ENCODE measurements at regions not wholly inside any gene's neighbourhood (a gene's known extent, or its start where the extent isn't known, plus 50 kb on each side); places are given as distances from the start of the nearest gene placed in this dataset.

DNA sequence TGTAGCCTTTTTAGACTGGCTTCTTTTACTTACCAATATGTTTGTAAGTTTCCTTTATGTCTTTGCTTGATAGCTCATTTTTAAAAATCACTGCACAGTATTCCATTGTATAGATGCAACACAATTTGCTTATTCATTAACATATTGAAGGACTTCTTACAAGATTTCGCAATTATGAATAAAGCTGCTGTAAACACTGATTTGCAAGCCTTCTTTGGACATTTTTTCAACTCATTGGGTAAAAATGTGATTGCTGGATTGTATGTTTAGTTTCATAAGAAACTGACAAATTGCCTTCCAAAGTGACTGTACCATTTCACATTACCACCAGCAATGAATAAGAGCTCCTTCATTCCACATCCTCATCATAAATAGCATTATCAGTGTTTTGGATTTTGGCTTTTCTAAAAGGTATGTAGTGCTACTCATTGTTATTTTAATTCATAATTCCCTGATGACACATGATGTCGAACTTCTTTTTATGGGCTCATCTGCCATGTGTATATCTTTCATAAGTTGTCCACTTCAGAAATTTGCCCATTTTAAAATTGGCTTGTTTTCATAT lies 80.7 kb downstream of the TFAP2B start:
- DNase-seq (ENCODE audit: low read depth in 2 of 2) = no peak

DNA sequence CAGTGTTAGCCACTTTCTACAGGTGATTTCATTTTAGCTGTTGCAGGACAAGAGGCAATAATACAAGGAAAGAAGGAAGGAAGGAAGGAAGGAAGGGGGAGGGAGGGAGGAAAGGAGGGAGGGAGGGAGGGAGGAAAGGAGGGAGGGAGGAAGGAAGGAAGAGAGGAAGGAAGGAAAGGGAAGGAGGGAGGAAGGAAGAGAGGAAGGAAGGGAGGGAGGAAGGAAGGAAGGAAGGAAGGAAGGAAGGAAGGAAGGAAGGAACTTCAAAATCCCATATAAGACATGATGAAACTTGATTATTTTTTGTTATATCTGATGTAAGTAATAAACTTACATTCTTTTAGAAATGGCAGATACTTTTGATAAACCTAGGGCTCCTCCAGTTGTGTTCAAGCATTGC lies 83.6 kb downstream of the TFAP2B start:
- no peak overlapping the region for H2AFZ ChIP-seq (ENCODE audit: low read length)
- no peaks in the 10 kb centered on the region for H3K79me2 ChIP-seq (ENCODE audit: control insufficient read depth, insufficient read depth, low read length)
- H3K4me3 ChIP-seq (replicated peaks in 1 of 4; ENCODE audit: control extremely low read depth in 1 of 4, insufficient read depth in 1 of 4, low read depth in 3 of 4, low read length in 4 of 4) = no peak overlapping the region
- no peaks in the 10 kb centered on the region for H3K9me3 ChIP-seq (ENCODE audit: control insufficient read depth, insufficient read depth, low read depth, low read length)
- H3K27me3 ChIP-seq (ENCODE audit: control insufficient read depth, insufficient read depth, low read length) = no peaks in the 10 kb centered on the region
- TF ChIP-seq EZH2 (IDR thresholded peaks at IDR 0.05; ENCODE audit: low read length, missing control alignments) = no peak
- TF ChIP-seq, protein P1, sequence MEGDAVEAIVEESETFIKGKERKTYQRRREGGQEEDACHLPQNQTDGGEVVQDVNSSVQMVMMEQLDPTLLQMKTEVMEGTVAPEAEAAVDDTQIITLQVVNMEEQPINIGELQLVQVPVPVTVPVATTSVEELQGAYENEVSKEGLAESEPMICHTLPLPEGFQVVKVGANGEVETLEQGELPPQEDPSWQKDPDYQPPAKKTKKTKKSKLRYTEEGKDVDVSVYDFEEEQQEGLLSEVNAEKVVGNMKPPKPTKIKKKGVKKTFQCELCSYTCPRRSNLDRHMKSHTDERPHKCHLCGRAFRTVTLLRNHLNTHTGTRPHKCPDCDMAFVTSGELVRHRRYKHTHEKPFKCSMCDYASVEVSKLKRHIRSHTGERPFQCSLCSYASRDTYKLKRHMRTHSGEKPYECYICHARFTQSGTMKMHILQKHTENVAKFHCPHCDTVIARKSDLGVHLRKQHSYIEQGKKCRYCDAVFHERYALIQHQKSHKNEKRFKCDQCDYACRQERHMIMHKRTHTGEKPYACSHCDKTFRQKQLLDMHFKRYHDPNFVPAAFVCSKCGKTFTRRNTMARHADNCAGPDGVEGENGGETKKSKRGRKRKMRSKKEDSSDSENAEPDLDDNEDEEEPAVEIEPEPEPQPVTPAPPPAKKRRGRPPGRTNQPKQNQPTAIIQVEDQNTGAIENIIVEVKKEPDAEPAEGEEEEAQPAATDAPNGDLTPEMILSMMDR (conservative IDR thresholded peaks at IDR 0.05 in 1 of 2, IDR thresholded peaks at IDR 0.05 in 1 of 2; ENCODE audit: low read depth in 1 of 2, low read length in 2 of 2) = no peak
- no peak overlapping the region for H3K27ac ChIP-seq (ENCODE audit: insufficient read depth, low read length)
- no peaks in the 10 kb centered on the region for H3K4me1 ChIP-seq (ENCODE audit: control insufficient read depth, extremely low read depth, insufficient read depth, low read length)
- no peak for DNase-seq (ENCODE audit: low read depth in 2 of 2)
- no peaks in the 10 kb centered on the region for H3K36me3 ChIP-seq (ENCODE audit: control insufficient read depth, insufficient read depth, low read length)
- no peak overlapping the region for H3K9ac ChIP-seq (ENCODE audit: insufficient read depth, low read length)
- H4K20me1 ChIP-seq (ENCODE audit: control insufficient read depth, extremely low read depth, insufficient read depth, low read length) = no peaks in the 10 kb centered on the region
- no peak overlapping the region for H3K4me2 ChIP-seq (ENCODE audit: extremely low read depth, insufficient read depth, low read length)

More for the DNA sequence above, 80.7 kb downstream of the TFAP2B start:
- no peak overlapping the region for H3K27ac ChIP-seq (ENCODE audit: insufficient read depth, low read length)
- no peaks in the 10 kb centered on the region for H3K9me3 ChIP-seq (ENCODE audit: control insufficient read depth, insufficient read depth, low read depth, low read length)
- H4K20me1 ChIP-seq (ENCODE audit: control insufficient read depth, extremely low read depth, insufficient read depth, low read length) = no peaks in the 10 kb centered on the region
- H2AFZ ChIP-seq (ENCODE audit: low read length) = no peak overlapping the region
- no peak overlapping the region for H3K4me3 ChIP-seq (replicated peaks in 1 of 4; ENCODE audit: control extremely low read depth in 1 of 4, insufficient read depth in 1 of 4, low read depth in 3 of 4, low read length in 4 of 4)
- H3K27me3 ChIP-seq (ENCODE audit: control insufficient read depth, insufficient read depth, low read length) = no peaks in the 10 kb centered on the region
- TF ChIP-seq, protein P1 (conservative IDR thresholded peaks at IDR 0.05 in 1 of 2, IDR thresholded peaks at IDR 0.05 in 1 of 2; ENCODE audit: low read depth in 1 of 2, low read length in 2 of 2) = no peak
- no peak for TF ChIP-seq EZH2 (IDR thresholded peaks at IDR 0.05; ENCODE audit: low read length, missing control alignments)
- no peaks in the 10 kb centered on the region for H3K4me1 ChIP-seq (ENCODE audit: control insufficient read depth, extremely low read depth, insufficient read depth, low read length)
- no peaks in the 10 kb centered on the region for H3K79me2 ChIP-seq (ENCODE audit: control insufficient read depth, insufficient read depth, low read length)
- no peak overlapping the region for H3K9ac ChIP-seq (ENCODE audit: insufficient read depth, low read length)
- H3K4me2 ChIP-seq (ENCODE audit: extremely low read depth, insufficient read depth, low read length) = no peak overlapping the region
- H3K36me3 ChIP-seq (ENCODE audit: control insufficient read depth, insufficient read depth, low read length) = no peaks in the 10 kb centered on the region

DNA sequence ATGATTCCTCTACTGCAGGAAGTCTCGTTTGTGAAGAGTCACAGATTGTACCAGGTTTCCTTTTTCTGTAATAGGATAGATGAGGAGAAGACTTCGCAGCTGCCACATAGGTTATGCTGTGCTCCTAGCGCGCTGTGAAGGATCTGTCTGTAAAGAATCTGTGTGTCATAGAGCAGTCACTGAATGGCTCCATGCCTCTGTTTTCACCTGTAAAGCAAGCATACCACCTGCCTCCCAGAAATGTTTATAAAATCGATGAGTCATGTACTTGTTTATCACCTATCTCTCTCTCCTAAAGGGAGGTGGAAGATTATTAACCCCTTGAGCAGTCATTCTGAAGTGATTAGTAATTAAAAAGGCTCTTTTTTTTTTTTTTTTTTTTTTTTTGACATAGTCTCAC lies 86.6 kb downstream of the TFAP2B start:
- H3K79me2 ChIP-seq (ENCODE audit: control insufficient read depth, insufficient read depth, low read length) = no peaks in the 10 kb centered on the region
- no peaks in the 10 kb centered on the region for H3K36me3 ChIP-seq (ENCODE audit: control insufficient read depth, insufficient read depth, low read length)
- no peak overlapping the region for H3K9ac ChIP-seq (ENCODE audit: insufficient read depth, low read length)
- H3K27ac ChIP-seq (ENCODE audit: insufficient read depth, low read length) = no peak overlapping the region
- no peak overlapping the region for H3K4me3 ChIP-seq (replicated peaks in 1 of 4; ENCODE audit: control extremely low read depth in 1 of 4, insufficient read depth in 1 of 4, low read depth in 3 of 4, low read length in 4 of 4)
- no peaks in the 10 kb centered on the region for H4K20me1 ChIP-seq (ENCODE audit: control insufficient read depth, extremely low read depth, insufficient read depth, low read length)
- H2AFZ ChIP-seq (ENCODE audit: low read length) = no peak overlapping the region
- no peaks in the 10 kb centered on the region for H3K4me1 ChIP-seq (ENCODE audit: control insufficient read depth, extremely low read depth, insufficient read depth, low read length)
- TF ChIP-seq, protein P1 (conservative IDR thresholded peaks at IDR 0.05 in 1 of 2, IDR thresholded peaks at IDR 0.05 in 1 of 2; ENCODE audit: low read depth in 1 of 2, low read length in 2 of 2) = no peak
- TF ChIP-seq EZH2 (IDR thresholded peaks at IDR 0.05; ENCODE audit: low read length, missing control alignments) = no peak
- H3K27me3 ChIP-seq (ENCODE audit: control insufficient read depth, insufficient read depth, low read length) = no peaks in the 10 kb centered on the region
- no peak overlapping the region for H3K4me2 ChIP-seq (ENCODE audit: extremely low read depth, insufficient read depth, low read length)
- no peak for DNase-seq (ENCODE audit: low read depth in 2 of 2)
- H3K9me3 ChIP-seq (ENCODE audit: control insufficient read depth, insufficient read depth, low read depth, low read length) = no peaks in the 10 kb centered on the region
